Ovary (tissue), 7 donors: ENCODE measurements at regions not wholly inside any gene's neighbourhood (a gene's known extent, or its start where the extent isn't known, plus 50 kb on each side); places are given as distances from the start of the nearest gene placed in this dataset.
"Not testable (repeated sequence)": the region's sequence is repeated elsewhere in the genome, so short reads cannot be mapped to it uniquely, and the experiment has no call there.

ENCODE experiments used
- DNase-seq, 5 donors: peaks; one replicate each; pipeline ENCODE4 v3.0.0-alpha.2; 2019 to 2020
- H3K27ac ChIP-seq, 2 donors: fragments of 200-600 bp; one replicate each; pipeline versions ENCODE4 v1.5.1 to v1.8.0; 2019 to 2022
- H3K27me3 ChIP-seq: fragments of 200-600 bp; one replicate; pipeline ENCODE4 v1.8.0; 2022
- H3K36me3 ChIP-seq: fragments of 200-600 bp; sonication (generic); one replicate; pipeline ENCODE4 v1.5.1; 2019
- H3K4me1 ChIP-seq: one replicate; pipeline ENCODE4 v1.8.1; 2013; ENCODE audit warnings: mild to moderate bottlenecking, moderate library complexity; ENCODE audit not compliant: insufficient read depth
- H3K4me3 ChIP-seq: fragments of 200-600 bp; sonication (generic); one replicate; pipeline ENCODE4 v1.5.1; 2017
- H3K9me3 ChIP-seq, 2 donors: fragments of 200-600 bp in 1 of 2; sonication (generic) in 1 of 2; one replicate each; pipeline versions ENCODE4 v1.5.1 to v1.8.1; 2013 to 2019; ENCODE audit warnings: mild to moderate bottlenecking in 1 of 2, moderate library complexity in 1 of 2
- CTCF ChIP-seq, 3 donors: fragments of 450-650 bp in 2 of 3; fragments of 200-600 bp in 1 of 3; IDR thresholded peaks; one replicate each; pipeline versions ENCODE4 v1.5.1 to v1.8.0; 2016 to 2022; ENCODE audit warnings: antibody characterized with exemption in 3 of 3, mild to moderate bottlenecking in 1 of 3
- EP300 ChIP-seq: sonication (generic); formaldehyde crosslinking; IDR thresholded peaks from one replicate; pipeline ENCODE4 v1.6.1; 2017; ENCODE audit warnings: antibody characterized with exemption
- POLR2A ChIP-seq: fragments of 450-650 bp; IDR thresholded peaks from one replicate; pipeline ENCODE4 v1.6.1; 2017; ENCODE audit warnings: antibody characterized with exemption, mild to moderate bottlenecking, moderate library complexity
- WGBS, 3 donors: extraction: QIAGEN DNeasy Blood & Tissue Kit in 1 of 3; methylation state at CpG; one replicate each; pipeline versions ENCODE4 v1.1.5 to v1.1.7; 2013 to 2017; 5-methylcytosine and 5-hydroxymethylcytosine counted together
- intact Hi-C, 4 donors: fragments of 100-400 bp; cut with DNase I; formaldehyde crosslinking; loops; one replicate each; pipeline versions ENCODE4 v1.11.0 to v1.15.1; 2022 to 2023
- donor health status: DM: no; HTN: no; CAD: no; lungs with moderate emphysema.
- donor health status: DM: no; HTN: no; CAD: no.
- donor health status: Bipolar disorder and iron deficiency.
- donor health status: DM: no; HTN: no; CAD: no.
- donor health status: DM: yes; HTN: yes; CAD: no.

- no peak for DNase-seq
- Histone ChIP-seq H3K4me3 (no peak overlapping the region), H3K4me1 (no peaks in the 10 kb centered on the region), H3K9me3 (no peaks in the 10 kb centered on the region), H3K27ac (no peak overlapping the region), H3K27me3 (no peaks in the 10 kb centered on the region), H3K36me3 (no peaks in the 10 kb centered on the region)
- intact Hi-C loops: no loop called here
- TF ChIP-seq POLR2A (no peak), CTCF (IDR thresholded peaks at IDR 0.05) (no peak), EP300 (no peak)
- WGBS, 3 donors: 69 to 74% (median 72%) methylated on average over 9 of the region's 9 CpGs
These were observed 206.5 kb downstream of the CPS1 start for GRCh38 chr2:210762604-210763588.

GRCh38 chr2:210768329-210768910, 212.0 kb downstream of the CPS1 start:
- WGBS, 3 donors: 71 to 81% (median 76%) methylated on average over 5 of the region's 5 CpGs
- TF ChIP-seq EP300 (no peak), POLR2A (no peak), CTCF (IDR thresholded peaks at IDR 0.05) (no peak)
- no peak for DNase-seq
- Histone ChIP-seq H3K27me3 (no peaks in the 10 kb centered on the region), H3K4me3 (no peak overlapping the region), H3K4me1 (no peaks in the 10 kb centered on the region), H3K9me3 (no peaks in the 10 kb centered on the region), H3K27ac (no peak overlapping the region), H3K36me3 (no peaks in the 10 kb centered on the region)
- intact Hi-C loops: no loop called here

GRCh38 chr2:210776756-210777155, 220.4 kb downstream of the CPS1 start:
- DNase-seq: no peak
- Histone ChIP-seq H3K36me3 (no peaks in the 10 kb centered on the region), H3K4me1 (no peaks in the 10 kb centered on the region), H3K27me3 (no peaks in the 10 kb centered on the region), H3K27ac (no peak overlapping the region), H3K4me3 (no peak overlapping the region), H3K9me3 (no peaks in the 10 kb centered on the region)
- intact Hi-C loops: no loop called here
- TF ChIP-seq POLR2A (no peak), CTCF (IDR thresholded peaks at IDR 0.05) (no peak), EP300 (no peak)

- Histone ChIP-seq H3K9me3 (no peaks in the 10 kb centered on the region), H3K36me3 (no peaks in the 10 kb centered on the region), H3K27me3 (no peaks in the 10 kb centered on the region), H3K27ac (no peak overlapping the region), H3K4me1 (no peaks in the 10 kb centered on the region), H3K4me3 (no peak overlapping the region)
- DNase-seq: no peak
- WGBS, 3 donors: 79 to 84% (median 83%) methylated on average over 3 of the region's 3 CpGs
- intact Hi-C loops: no loop called here
- TF ChIP-seq EP300 (no peak), CTCF (IDR thresholded peaks at IDR 0.05) (no peak), POLR2A (no peak)
These were observed 225.8 kb downstream of the CPS1 start for GRCh38 chr2:210782222-210782621.

- H3K36me3 ChIP-seq, H3K27me3 ChIP-seq, intact Hi-C loops, H3K4me1 ChIP-seq, H3K27ac ChIP-seq, DNase-seq, H3K9me3 ChIP-seq, H3K4me3 ChIP-seq: not testable (repeated sequence)
- 89 to 95% (median 91%) methylated on average over 4 of the region's 4 CpGs for whole genome bisulfite sequencing, 3 donors
These were observed 231.4 kb downstream of the CPS1 start for GRCh38 chr2:210787831-210788230.
